Neural cell (in vitro differentiated cells): ENCODE measurements at regions not wholly inside any gene's neighbourhood (a gene's known extent, or its start where the extent isn't known, plus 50 kb on each side); places are given as distances from the start of the nearest gene placed in this dataset.

ENCODE experiments used
- H2AFZ ChIP-seq: fragments of 200-600, 300-800 bp; sonication (generic), shearing (Covaris generic); 2 replicates; pipeline ENCODE4 v1.6.0; 2014; ENCODE audit warnings: low read depth, mild to moderate bottlenecking, antibody characterized with exemption, low read length, moderate library complexity
- H3F3A ChIP-seq: fragments of 200-600 bp; shearing (Covaris generic); 2 replicates; pipeline ENCODE4 v1.6.1; 2016; ENCODE audit warnings: mild to moderate bottlenecking, moderate library complexity, mixed read lengths, antibody characterized with exemption, low read length; ENCODE audit not compliant: insufficient read depth, poor library complexity, severe bottlenecking
- H3K27ac ChIP-seq: fragments of 200-600, 300-800 bp; sonication (generic), shearing (Covaris generic); 2 replicates; pipeline ENCODE4 v1.5.1; 2014; ENCODE audit warnings: mild to moderate bottlenecking, low read length, moderate library complexity
- H3K27me3 ChIP-seq: fragments of 300-800, 200-600 bp; sonication (generic), shearing (Covaris generic); 2 replicates; pipeline ENCODE4 v1.6.0; 2014; ENCODE audit warnings: mild to moderate bottlenecking, low read depth, low read length, moderate library complexity; ENCODE audit not compliant: insufficient read depth
- H3K36me3 ChIP-seq: fragments of 300-800, 200-600 bp; sonication (generic), shearing (Covaris generic); 2 replicates; pipeline ENCODE4 v1.5.1; 2014; ENCODE audit warnings: mild to moderate bottlenecking, antibody characterized with exemption, low read length, moderate library complexity; ENCODE audit not compliant: insufficient read depth
- H3K4me2 ChIP-seq: fragments of 300-800, 200-600 bp; sonication (generic), shearing (Covaris generic); 2 replicates; pipeline ENCODE4 v1.6.0; 2014; ENCODE audit warnings: mild to moderate bottlenecking, low read length
- H3K4me3 ChIP-seq: fragments of 300-800, 200-600 bp; sonication (generic), shearing (Covaris generic); 2 replicates; pipeline ENCODE4 v1.5.1; 2014; ENCODE audit warnings: mild to moderate bottlenecking, low read length, moderate library complexity
- H3K79me2 ChIP-seq: fragments of 200-600 bp; shearing (Covaris generic); replicated peaks from 2 replicates; pipeline ENCODE4 v1.6.0; 2014; ENCODE audit warnings: mild to moderate bottlenecking, low read length, moderate library complexity; ENCODE audit not compliant: insufficient read depth
- H3K9ac ChIP-seq: fragments of 300-800, 200-600 bp; sonication (generic), shearing (Covaris generic); 2 replicates; pipeline ENCODE4 v1.6.1; 2016; ENCODE audit warnings: mild to moderate bottlenecking, low read length, mixed read lengths
- H3K9me2 ChIP-seq: fragments of 200-600 bp; shearing (Covaris generic); 2 replicates; pipeline ENCODE4 v1.6.1; 2016; ENCODE audit warnings: mild to moderate bottlenecking, low read length, mixed read lengths; ENCODE audit not compliant: insufficient read depth
- H3K9me3 ChIP-seq: fragments of 200-600, 300-800 bp; sonication (generic), shearing (Covaris generic); 2 replicates; pipeline ENCODE4 v1.6.1; 2016; ENCODE audit warnings: mild to moderate bottlenecking, mixed run types, low read length, moderate library complexity, mixed read lengths
- H4K20me1 ChIP-seq: fragments of 200-600 bp; shearing (Covaris generic); 2 replicates; pipeline ENCODE4 v1.6.1; 2016; ENCODE audit warnings: mild to moderate bottlenecking, mixed run types; ENCODE audit not compliant: insufficient read depth
- EP300 ChIP-seq: fragments of 450-650 bp; conservative IDR thresholded peaks from 2 replicates; pipeline ENCODE4 v1.6.1; 2014; ENCODE audit warnings: antibody characterized with exemption, mild to moderate bottlenecking, moderate library complexity; ENCODE audit not compliant: poor library complexity, severe bottlenecking
- EZH2 ChIP-seq: fragments of 200-600, 300-800 bp; shearing (Covaris generic), sonication (generic); IDR thresholded peaks from 2 replicates; pipeline ENCODE4 v1.6.1; 2014; ENCODE audit warnings: antibody characterized with exemption, low read length, borderline replicate concordance, mild to moderate bottlenecking; ENCODE audit not compliant: insufficient read depth, poor library complexity, severe bottlenecking
- MXI1 ChIP-seq: fragments of 450-650 bp; conservative IDR thresholded peaks from 2 replicates; pipeline ENCODE4 v1.6.1; 2014; ENCODE audit warnings: antibody characterized with exemption, mild to moderate bottlenecking; ENCODE audit not compliant: poor library complexity, severe bottlenecking
- POLR2AphosphoS5 ChIP-seq: IDR thresholded peaks from 2 replicates; pipeline ENCODE4 v1.6.1; 2012
- RAD21 ChIP-seq: fragments of 450-650 bp; conservative IDR thresholded peaks from 2 replicates; pipeline ENCODE4 v1.6.1; 2014; ENCODE audit warnings: antibody characterized with exemption, mild to moderate bottlenecking, moderate library complexity
- SMC3 ChIP-seq: fragments of 450-650 bp; conservative IDR thresholded peaks from 2 replicates; pipeline ENCODE4 v1.6.1; 2014; ENCODE audit warnings: antibody characterized with exemption, mild to moderate bottlenecking, moderate library complexity; ENCODE audit not compliant: poor library complexity
- TAF1 ChIP-seq: IDR thresholded peaks from 2 replicates; pipeline ENCODE4 v1.6.1; 2012; ENCODE audit warnings: low read depth
- TF ChIP-seq, protein P1 (sequence below): IDR thresholded peaks from 2 replicates; pipeline ENCODE4 v1.6.1; 2012; ENCODE audit warnings: borderline replicate concordance
- TF ChIP-seq, protein P2 (sequence below): fragments of 450-650 bp; IDR thresholded peaks from 2 replicates; pipeline ENCODE4 v1.5.1; 2014; ENCODE audit warnings: antibody characterized with exemption, mild to moderate bottlenecking, moderate library complexity; ENCODE audit not compliant: poor library complexity, severe bottlenecking

DNA sequence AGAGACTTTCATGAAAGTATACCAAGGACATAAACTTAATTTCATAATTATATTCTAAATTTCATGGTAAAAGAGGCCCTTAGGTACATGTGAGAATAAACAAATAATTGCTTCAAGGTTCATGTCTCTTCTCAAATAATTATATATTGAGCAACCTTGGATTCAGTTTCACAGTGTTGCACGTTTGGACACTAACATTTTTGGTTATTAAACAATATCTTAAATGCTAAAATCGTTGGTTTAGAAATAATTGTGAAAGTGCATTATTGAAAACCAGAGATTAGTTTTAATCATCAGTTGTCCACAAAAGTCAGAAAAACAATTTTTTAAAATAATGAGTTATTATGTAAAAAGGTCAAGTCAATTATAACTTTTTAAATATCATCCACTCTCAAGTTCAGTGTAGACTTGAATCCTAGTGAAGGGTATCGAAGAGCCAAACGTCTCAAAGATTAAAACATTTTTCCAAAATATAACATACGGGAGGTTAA, 227.1 kb upstream of the DEFB112 start:
- H4K20me1 ChIP-seq = no peaks in the 10 kb centered on the region
- no peak overlapping the region for H3K4me3 ChIP-seq
- no peak overlapping the region for H2AFZ ChIP-seq
- no peak overlapping the region for H3K9ac ChIP-seq
- no peaks in the 10 kb centered on the region for H3F3A ChIP-seq
- H3K9me2 ChIP-seq = no peaks in the 10 kb centered on the region
- no peak for TF ChIP-seq EP300
- no peak for TF ChIP-seq RAD21
- no peak for TF ChIP-seq POLR2AphosphoS5
- no peak for TF ChIP-seq TAF1
- TF ChIP-seq, protein P1, sequence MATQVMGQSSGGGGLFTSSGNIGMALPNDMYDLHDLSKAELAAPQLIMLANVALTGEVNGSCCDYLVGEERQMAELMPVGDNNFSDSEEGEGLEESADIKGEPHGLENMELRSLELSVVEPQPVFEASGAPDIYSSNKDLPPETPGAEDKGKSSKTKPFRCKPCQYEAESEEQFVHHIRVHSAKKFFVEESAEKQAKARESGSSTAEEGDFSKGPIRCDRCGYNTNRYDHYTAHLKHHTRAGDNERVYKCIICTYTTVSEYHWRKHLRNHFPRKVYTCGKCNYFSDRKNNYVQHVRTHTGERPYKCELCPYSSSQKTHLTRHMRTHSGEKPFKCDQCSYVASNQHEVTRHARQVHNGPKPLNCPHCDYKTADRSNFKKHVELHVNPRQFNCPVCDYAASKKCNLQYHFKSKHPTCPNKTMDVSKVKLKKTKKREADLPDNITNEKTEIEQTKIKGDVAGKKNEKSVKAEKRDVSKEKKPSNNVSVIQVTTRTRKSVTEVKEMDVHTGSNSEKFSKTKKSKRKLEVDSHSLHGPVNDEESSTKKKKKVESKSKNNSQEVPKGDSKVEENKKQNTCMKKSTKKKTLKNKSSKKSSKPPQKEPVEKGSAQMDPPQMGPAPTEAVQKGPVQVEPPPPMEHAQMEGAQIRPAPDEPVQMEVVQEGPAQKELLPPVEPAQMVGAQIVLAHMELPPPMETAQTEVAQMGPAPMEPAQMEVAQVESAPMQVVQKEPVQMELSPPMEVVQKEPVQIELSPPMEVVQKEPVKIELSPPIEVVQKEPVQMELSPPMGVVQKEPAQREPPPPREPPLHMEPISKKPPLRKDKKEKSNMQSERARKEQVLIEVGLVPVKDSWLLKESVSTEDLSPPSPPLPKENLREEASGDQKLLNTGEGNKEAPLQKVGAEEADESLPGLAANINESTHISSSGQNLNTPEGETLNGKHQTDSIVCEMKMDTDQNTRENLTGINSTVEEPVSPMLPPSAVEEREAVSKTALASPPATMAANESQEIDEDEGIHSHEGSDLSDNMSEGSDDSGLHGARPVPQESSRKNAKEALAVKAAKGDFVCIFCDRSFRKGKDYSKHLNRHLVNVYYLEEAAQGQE = no peak
- no peak for TF ChIP-seq SMC3
- TF ChIP-seq MXI1 = no peak
- TF ChIP-seq, protein P2, sequence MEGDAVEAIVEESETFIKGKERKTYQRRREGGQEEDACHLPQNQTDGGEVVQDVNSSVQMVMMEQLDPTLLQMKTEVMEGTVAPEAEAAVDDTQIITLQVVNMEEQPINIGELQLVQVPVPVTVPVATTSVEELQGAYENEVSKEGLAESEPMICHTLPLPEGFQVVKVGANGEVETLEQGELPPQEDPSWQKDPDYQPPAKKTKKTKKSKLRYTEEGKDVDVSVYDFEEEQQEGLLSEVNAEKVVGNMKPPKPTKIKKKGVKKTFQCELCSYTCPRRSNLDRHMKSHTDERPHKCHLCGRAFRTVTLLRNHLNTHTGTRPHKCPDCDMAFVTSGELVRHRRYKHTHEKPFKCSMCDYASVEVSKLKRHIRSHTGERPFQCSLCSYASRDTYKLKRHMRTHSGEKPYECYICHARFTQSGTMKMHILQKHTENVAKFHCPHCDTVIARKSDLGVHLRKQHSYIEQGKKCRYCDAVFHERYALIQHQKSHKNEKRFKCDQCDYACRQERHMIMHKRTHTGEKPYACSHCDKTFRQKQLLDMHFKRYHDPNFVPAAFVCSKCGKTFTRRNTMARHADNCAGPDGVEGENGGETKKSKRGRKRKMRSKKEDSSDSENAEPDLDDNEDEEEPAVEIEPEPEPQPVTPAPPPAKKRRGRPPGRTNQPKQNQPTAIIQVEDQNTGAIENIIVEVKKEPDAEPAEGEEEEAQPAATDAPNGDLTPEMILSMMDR = no peak
- TF ChIP-seq EZH2 = no peak
- no peaks in the 10 kb centered on the region for H3K27me3 ChIP-seq
- no peaks in the 10 kb centered on the region for H3K79me2 ChIP-seq
- H3K36me3 ChIP-seq = no peaks in the 10 kb centered on the region
- H3K27ac ChIP-seq = no peak overlapping the region
- no peaks in the 10 kb centered on the region for H3K9me3 ChIP-seq
- no peak overlapping the region for H3K4me2 ChIP-seq

DNA sequence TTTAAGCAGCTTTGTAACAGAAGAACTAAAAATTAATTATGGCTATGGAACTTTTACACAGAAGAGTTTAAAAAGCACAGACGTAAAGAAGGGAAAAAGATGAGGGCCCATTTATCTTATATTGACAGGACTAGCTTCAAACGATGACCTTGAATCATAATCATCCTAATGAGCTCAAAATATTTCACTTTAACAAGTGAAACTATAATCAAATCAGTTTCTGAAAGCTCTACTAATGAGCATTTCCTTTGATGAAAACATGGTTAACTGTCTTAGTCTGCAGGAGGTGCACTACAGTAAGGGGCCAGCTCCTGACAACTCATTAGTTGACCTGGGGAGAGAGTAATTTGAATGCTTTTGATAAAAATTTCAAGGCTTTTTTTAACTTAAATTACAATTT, 228.0 kb upstream of the DEFB112 start:
- H2AFZ ChIP-seq = no peak overlapping the region
- no peaks in the 10 kb centered on the region for H4K20me1 ChIP-seq
- TF ChIP-seq EZH2 (no peak), TAF1 (no peak), RAD21 (no peak)
- TF ChIP-seq, protein P2 = no peak
- no peak overlapping the region for H3K4me3 ChIP-seq
- H3K27ac ChIP-seq = no peak overlapping the region
- no peak overlapping the region for H3K9ac ChIP-seq
- no peak overlapping the region for H3K4me2 ChIP-seq
- H3K79me2 ChIP-seq = no peaks in the 10 kb centered on the region
- no peaks in the 10 kb centered on the region for H3K36me3 ChIP-seq
- no peaks in the 10 kb centered on the region for H3K9me3 ChIP-seq
- H3K27me3 ChIP-seq = no peaks in the 10 kb centered on the region
- no peaks in the 10 kb centered on the region for H3F3A ChIP-seq
- H3K9me2 ChIP-seq = no peaks in the 10 kb centered on the region
